Right lobe of liver (tissue), 6 donors: ENCODE measurements at regions not wholly inside any gene's neighbourhood (a gene's known extent, or its start where the extent isn't known, plus 50 kb on each side); places are given as distances from the start of the nearest gene placed in this dataset.
"Not testable (repeated sequence)": the region's sequence is repeated elsewhere in the genome, so short reads cannot be mapped to it uniquely, and the experiment has no call there.

Experiments
- ATAC-seq, 4 donors: fragments of 200-7000 bp; cut with Tn5 transposase; one replicate each; pipeline ENCODE4 v1.9.1; 2020; ENCODE audit warnings: mild to moderate bottlenecking in 4 of 4, moderate library complexity in 4 of 4
- DNase-seq, 3 donors: peaks; one replicate each; pipeline ENCODE4 v3.0.0-alpha.2; 2020
- H3K27ac ChIP-seq, 3 donors: fragments of 200-600 bp; one replicate each; pipeline ENCODE4 v1.8.0; 2022
- H3K27me3 ChIP-seq, 2 donors: fragments of 200-600 bp; one replicate each; pipeline ENCODE4 v1.8.0; 2022
- H3K36me3 ChIP-seq, 4 donors: fragments of 200-600 bp; sonication (generic) in 1 of 4; one replicate each; pipeline versions ENCODE4 v1.5.1 to v1.8.0; 2017 to 2022; ENCODE audit warnings: control low read depth in 1 of 4
- H3K4me1 ChIP-seq, 4 donors: fragments of 200-600 bp; sonication (generic) in 1 of 4; one replicate each; pipeline versions ENCODE4 v1.5.1 to v1.8.0; 2017 to 2022; ENCODE audit warnings: control low read depth in 1 of 4
- H3K4me3 ChIP-seq, 3 donors: fragments of 200-600 bp; one replicate each; pipeline ENCODE4 v1.8.0; 2022
- H3K9me3 ChIP-seq, 4 donors: fragments of 200-600 bp; sonication (generic) in 1 of 4; one replicate each; pipeline versions ENCODE4 v1.5.1 to v1.8.0; 2017 to 2022; ENCODE audit warnings: control low read depth in 1 of 4
- CTCF ChIP-seq, 4 donors: fragments of 200-600 bp in 3 of 4; fragments of 450-650 bp in 1 of 4; IDR thresholded peaks; one replicate each; pipeline versions ENCODE4 v1.5.1 to v1.8.0; 2016 to 2022; ENCODE audit warnings: antibody characterized with exemption in 4 of 4, mild to moderate bottlenecking in 2 of 4
- POLR2A ChIP-seq: fragments of 450-650 bp; IDR thresholded peaks from one replicate; pipeline ENCODE4 v1.6.1; 2017; ENCODE audit warnings: antibody characterized with exemption, mild to moderate bottlenecking
- whole genome bisulfite sequencing: methylation state at CpG from one replicate; pipeline ENCODE4 v1.1.6; 2018; ENCODE audit warnings: low coverage, low lambda C conversion rate; ENCODE audit not compliant: insufficient coverage; ENCODE audit errors: missing lambda C conversion rate; 5-methylcytosine and 5-hydroxymethylcytosine counted together
- intact Hi-C, 2 donors: fragments of 100-400 bp; cut with DNase I; formaldehyde crosslinking; loops; one replicate each; pipeline versions ENCODE4 v1.11.2 to v1.14.1; 2022
- donor health status: DM: no; HTN: yes; CAD: no.
- donor health status: DM: no; HTN: no; CAD: no.
- donor health status: DM: no; HTN: no; CAD: no.
- donor health status: DM: no; HTN: yes; CAD: no.
- donor health status: DM: no; HTN: yes; CAD: no.

GRCh38 chr13:110973007-110973700, 58.3 kb upstream of the ANKRD10 start:
- intact Hi-C loops: no loop called here
- no peak for ATAC-seq
- Histone ChIP-seq H3K4me1 (no peaks in the 10 kb centered on the region), H3K9me3 (no peaks in the 10 kb centered on the region), H3K36me3 (no peaks in the 10 kb centered on the region), H3K4me3 (no peak overlapping the region), H3K27ac (no peak overlapping the region), H3K27me3 (no peaks in the 10 kb centered on the region)
- no peak for DNase-seq
- TF ChIP-seq CTCF (IDR thresholded peaks at IDR 0.05): no peak
- TF ChIP-seq POLR2A: no peak
- 50% methylated on average over 1 of the region's 1 CpG for WGBS

GRCh38 chr13:110971486-110971885, 56.6 kb upstream of the ANKRD10 start:
- Histone ChIP-seq H3K27me3 (no peaks in the 10 kb centered on the region), H3K27ac (no peak overlapping the region), H3K36me3 (no peaks in the 10 kb centered on the region), H3K4me1 (no peaks in the 10 kb centered on the region), H3K9me3 (no peaks in the 10 kb centered on the region), H3K4me3 (no peak overlapping the region)
- no peak for TF ChIP-seq POLR2A
- TF ChIP-seq CTCF (IDR thresholded peaks at IDR 0.05): no peak
- ATAC-seq (no peak), DNase-seq (no peak)
- 100% methylated on average over 1 of the region's 1 CpG for WGBS
- intact Hi-C loops: no loop called here

- H3K36me3 ChIP-seq, H3K4me3 ChIP-seq, ATAC-seq, DNase-seq, H3K27ac ChIP-seq, H3K27me3 ChIP-seq, H3K9me3 ChIP-seq, intact Hi-C loops, H3K4me1 ChIP-seq: not testable (repeated sequence)
- 77% methylated on average over 4 of the region's 4 CpGs for WGBS
These were observed 52.4 kb upstream of the ANKRD10 start for GRCh38 chr13:110967156-110967855.

- Histone ChIP-seq H3K36me3 (no peaks in the 10 kb centered on the region), H3K27me3 (no peaks in the 10 kb centered on the region), H3K4me3 (no peak overlapping the region), H3K4me1 (no peaks in the 10 kb centered on the region), H3K9me3 (no peaks in the 10 kb centered on the region), H3K27ac (no peak overlapping the region)
- no peak for ATAC-seq
- no peak for DNase-seq
- 73% methylated on average over 8 of the region's 8 CpGs for WGBS
- intact Hi-C loops: no loop called here
- TF ChIP-seq CTCF (IDR thresholded peaks at IDR 0.05) (no peak), POLR2A (no peak)
These were observed 50.9 kb upstream of the ANKRD10 start for GRCh38 chr13:110965755-110966134.

- intact Hi-C loops: no loop called here
- DNase-seq (no peak), ATAC-seq (peak in 1 of 4 donors; percentile 79)
- no peaks in the 10 kb centered on the region for H3K36me3 ChIP-seq
- WGBS: 61% methylated on average over 5 of the region's 5 CpGs
- H3K9me3 ChIP-seq: no peaks in the 10 kb centered on the region
- no peaks in the 10 kb centered on the region for H3K4me1 ChIP-seq
- H3K4me3 ChIP-seq: no peak overlapping the region
- H3K27me3 ChIP-seq: no peaks in the 10 kb centered on the region
- H3K27ac ChIP-seq: no peak overlapping the region
- TF ChIP-seq CTCF (IDR thresholded peaks at IDR 0.05) (no peak), POLR2A (no peak)
These were observed 50.3 kb upstream of the ANKRD10 start for GRCh38 chr13:110965038-110965754.
